DMS153 (cell line): ENCODE measurements at regions not wholly inside any gene's neighbourhood (a gene's known extent, or its start where the extent isn't known, plus 50 kb on each side); places are given as distances from the start of the nearest gene placed in this dataset.
"Not testable (repeated sequence)": the region's sequence is repeated elsewhere in the genome, so short reads cannot be mapped to it uniquely, and the experiment has no call there.

Source experiments
- DNase-seq: peaks from one replicate; lab custom pipeline; 2025; lab: John Stamatoyannopoulos, UW

DNA sequence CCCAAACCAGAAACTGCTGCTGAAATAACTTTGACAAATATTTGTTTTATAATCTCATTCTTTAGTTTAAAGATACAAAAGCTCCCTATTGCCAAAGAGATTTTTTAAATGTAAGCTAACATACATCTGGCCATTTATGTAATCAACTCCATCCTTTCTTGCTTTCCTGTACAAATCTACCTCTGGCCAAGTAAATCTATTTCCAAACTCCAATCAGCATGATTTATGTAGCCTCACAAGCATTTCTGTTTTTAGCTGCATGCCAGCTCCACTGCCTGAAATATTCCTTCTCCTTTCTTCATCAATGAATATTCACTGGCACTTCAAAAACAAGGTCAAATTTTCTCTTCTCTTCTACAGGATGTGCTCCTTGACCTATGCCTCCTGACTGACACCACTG lies 80.0 kb downstream of the SHOX2 start:
- DNase-seq = no peak

- not testable (repeated sequence) for DNase-seq
Observed at GRCh38 chr3:158019897-158020296, 86.3 kb downstream of the SHOX2 start.

DNA sequence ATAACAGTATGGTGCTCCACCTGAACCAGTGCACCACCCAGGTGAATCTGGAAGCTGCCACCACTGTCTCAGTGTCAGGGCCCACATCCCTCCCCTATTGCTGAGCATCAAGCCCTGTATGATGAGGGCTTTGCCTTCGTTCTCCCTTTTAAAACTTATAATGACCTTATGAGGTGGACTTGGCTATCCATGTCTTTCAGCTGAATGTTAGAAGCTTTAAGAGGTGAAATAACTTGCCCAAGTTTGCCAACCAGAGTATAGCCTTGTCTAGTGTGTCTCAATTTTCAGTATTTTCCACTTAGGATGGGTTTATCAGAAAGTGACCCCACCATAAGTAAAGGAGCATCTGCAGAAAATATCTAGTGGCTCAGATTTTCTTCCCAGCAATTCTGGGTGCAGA lies 87.8 kb downstream of the SHOX2 start:
- no peak for DNase-seq

- DNase-seq = no peak
Observed at GRCh38 chr3:158012901-158013300, 93.3 kb downstream of the SHOX2 start.

DNA sequence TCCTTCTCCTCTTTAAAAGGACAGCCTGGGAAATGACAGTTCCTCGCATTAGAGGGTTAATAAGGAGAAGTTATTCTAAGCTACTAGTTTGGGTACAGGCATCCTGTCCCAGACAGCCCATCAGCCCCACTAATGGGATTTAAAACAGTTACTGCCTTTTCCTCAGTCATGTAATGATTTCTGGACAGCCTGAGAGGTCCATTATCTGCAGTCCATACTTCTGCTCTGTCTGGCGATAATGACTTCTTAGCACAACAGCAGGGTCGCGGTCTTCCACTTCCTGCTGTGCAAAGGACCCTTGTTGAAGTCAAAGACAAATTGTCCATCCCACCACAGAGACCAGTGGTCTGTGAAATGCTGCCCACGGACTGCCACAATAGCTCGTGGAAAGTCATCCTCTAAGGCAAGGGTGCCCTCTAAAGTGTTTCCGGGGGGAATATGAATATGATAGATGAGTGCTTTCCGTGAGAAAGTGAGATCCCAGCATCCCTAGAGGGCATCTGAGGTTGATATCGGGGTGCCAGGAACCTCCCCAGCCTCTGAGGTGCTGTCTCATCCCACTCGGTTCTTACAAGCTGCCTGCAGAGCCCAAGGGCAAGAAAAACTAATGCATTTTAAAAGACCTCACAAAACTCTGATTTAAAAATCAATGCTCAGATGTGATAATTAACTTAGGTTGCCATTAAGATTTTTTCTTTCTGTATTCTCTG lies 100.7 kb downstream of the SHOX2 start:
- no peak for DNase-seq

DNA sequence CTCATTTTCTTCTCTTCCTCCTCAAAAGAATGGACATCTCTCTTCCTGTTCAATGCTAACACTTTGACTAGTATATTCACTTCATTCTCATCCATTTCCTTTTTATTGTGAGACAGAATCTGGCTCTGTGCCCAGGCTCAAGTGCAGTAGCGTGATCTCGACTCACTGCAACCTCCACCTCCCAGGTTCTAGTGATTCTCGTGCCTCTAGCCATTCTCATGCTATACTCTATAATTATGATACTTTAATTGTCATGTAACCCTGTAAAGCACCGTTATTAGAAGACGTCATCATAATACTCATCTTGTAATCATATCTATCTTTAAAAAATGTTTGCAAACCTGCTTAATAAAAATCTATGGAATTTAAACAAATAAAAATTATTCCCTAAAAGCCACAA lies 107.0 kb downstream of the SHOX2 start:
- DNase-seq = peak; percentile 89

- no peak for DNase-seq
Observed at GRCh38 chr3:157982359-157982758, 123.9 kb downstream of the SHOX2 start.

DNA sequence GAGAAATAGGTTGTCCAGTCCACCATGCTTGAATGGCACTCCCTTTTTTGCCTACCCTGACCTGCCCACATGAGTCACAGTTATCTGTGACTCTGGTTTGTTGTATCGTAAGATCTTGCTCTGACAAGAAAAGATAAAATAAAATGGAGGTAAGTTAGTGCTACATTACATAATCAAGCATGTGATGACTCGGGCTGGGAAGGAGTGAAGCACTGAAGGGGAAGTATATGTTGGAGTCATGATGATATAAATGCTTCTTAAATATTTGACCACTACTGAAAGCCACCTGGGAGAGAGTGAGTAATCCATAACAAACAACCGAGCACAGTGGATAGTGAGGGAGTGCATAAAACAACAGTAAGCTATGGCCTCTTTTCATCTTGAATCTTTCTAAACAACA lies 124.4 kb downstream of the SHOX2 start:
- DNase-seq = peak; percentile 34

DNA sequence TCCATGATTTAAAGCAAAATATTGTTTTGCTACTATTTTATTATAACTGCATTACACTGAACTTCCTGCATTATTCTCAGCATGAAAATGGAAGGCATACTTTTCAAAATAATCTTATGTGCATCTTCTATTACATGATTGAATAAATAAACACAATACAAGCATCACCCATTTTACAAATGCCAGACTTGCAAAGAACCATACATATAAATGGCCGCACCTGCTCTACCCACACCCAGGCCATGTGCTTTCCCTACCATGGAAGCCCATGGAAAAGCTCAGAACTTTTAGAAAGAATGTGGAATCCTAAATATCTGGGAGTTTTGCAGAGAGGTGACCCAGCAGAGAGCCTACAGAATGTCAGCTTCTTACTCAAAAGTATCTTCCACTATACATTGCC lies 127.2 kb downstream of the SHOX2 start:
- DNase-seq = no peak

DNA sequence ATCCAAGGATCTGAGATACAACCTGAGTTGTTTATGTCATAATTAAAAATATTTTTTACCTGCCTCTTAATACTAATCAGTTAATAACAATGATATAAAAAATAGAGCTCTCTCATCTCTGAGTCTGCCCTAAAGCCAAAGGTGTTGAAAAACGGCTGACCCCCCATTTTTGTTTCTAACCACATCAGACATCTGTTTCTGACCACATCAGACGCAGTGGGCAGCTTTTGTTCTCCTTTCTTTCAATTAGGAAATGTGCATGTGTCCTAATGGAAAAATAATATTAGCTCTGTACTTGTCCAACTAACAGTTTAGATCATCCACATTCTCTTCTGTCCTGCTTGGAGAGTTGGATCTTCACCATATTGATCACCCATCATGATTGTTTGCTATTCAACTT lies 144.6 kb downstream of the SHOX2 start:
- DNase-seq = no peak

GRCh38 chr3:157958457-157958856 lies 147.8 kb downstream of the SHOX2 start:
- DNase-seq = no peak

DNA sequence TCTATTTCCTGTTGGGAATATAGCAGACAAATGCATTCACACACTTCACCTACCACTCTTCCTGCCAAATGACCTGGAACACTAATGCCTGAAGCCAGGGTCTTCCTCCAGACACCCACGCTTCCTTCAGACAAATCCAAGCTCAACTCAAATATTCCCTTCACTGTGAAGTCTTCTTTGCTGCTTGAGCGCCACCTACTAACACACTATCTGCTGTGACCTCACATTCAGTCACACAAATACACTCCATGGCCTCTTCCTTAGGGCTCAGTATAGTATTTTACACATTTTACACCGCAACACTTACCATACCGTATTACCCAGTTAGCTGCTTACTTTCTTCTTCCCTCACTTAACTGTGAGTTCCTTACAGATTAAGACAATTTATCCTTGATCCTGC lies 149.4 kb downstream of the SHOX2 start:
- DNase-seq = no peak

DNA sequence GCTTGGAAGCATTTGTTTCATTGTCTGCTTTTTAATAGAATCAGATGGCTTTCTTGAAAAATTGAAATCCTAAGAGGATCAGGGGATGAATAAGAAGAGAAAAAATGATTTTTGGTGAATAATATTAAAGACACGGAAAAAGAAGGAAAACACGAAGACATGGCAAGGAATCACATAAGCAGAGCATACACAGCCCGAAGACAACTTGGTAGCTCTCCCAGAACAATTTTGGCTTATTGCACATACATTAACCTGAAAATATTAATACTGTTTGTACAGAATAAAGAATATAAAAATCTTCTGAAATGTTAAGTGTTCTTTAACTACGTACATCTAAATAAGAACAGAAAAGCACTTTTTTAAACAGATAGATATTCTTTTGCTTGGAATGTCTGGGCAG lies 150.0 kb downstream of the SHOX2 start:
- no peak for DNase-seq

GRCh38 chr3:157953565-157953964 lies 152.7 kb downstream of the SHOX2 start:
- DNase-seq = no peak

- no peak for DNase-seq
Observed at GRCh38 chr3:157948605-157949383, 157.4 kb downstream of the SHOX2 start.

GRCh38 chr3:157939166-157939565 lies 167.1 kb downstream of the SHOX2 start:
- no peak for DNase-seq

GRCh38 chr3:157938154-157938779 lies 168.0 kb downstream of the SHOX2 start:
- no peak for DNase-seq

DNA sequence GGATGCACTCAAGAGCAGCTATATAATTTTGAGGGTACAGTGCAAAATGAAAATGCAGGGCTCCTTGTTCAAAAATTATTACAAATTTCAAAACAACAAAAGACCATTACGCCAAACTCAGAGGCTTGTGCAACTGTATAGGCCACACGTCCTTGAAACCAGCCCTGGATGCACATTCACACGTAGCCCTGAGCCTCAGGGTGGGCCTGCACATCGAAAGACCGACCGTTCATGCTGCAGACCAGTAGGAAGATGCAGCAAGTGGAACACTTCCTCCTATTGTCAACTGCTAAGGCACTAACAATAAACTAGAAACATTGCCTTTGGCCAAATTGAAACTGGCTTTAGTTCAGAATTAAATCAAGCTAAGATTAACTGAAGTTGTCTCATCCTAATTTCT lies 174.7 kb downstream of the SHOX2 start:
- no peak for DNase-seq

GRCh38 chr3:157930000-157930780 lies 176.0 kb downstream of the SHOX2 start:
- no peak for DNase-seq

- no peak for DNase-seq
Observed at GRCh38 chr3:157926822-157927221, 179.4 kb downstream of the SHOX2 start.

DNA sequence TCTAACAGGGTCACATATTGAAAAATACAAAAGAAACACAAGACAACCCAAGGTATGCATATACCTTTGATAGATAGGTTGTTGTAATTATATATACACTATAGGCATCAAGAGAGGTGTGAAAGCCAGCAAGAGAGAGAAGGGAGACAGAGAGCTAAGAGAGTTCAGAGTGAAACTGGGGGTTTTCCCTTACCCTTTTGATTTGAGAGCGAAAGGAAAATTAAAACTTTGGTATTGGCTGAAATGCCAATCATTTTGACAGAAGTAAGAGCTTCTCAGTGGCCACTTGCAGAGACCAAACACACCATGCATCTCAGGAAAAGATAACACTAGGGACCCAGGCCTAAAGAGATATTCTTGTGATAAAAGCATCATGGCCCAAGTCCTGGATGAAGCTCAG lies 183.6 kb downstream of the SHOX2 start:
- DNase-seq = no peak

GRCh38 chr3:157921811-157922210 lies 184.4 kb downstream of the SHOX2 start:
- DNase-seq = no peak
